ENCODE measurements at regions not wholly inside any gene's neighbourhood (a gene's known extent, or its start where the extent isn't known, plus 50 kb on each side); places are given as distances from the start of the nearest gene placed in this dataset.
"Not testable (repeated sequence)": the region's sequence is repeated elsewhere in the genome, so short reads cannot be mapped to it uniquely, and the experiment has no call there.

DNA sequence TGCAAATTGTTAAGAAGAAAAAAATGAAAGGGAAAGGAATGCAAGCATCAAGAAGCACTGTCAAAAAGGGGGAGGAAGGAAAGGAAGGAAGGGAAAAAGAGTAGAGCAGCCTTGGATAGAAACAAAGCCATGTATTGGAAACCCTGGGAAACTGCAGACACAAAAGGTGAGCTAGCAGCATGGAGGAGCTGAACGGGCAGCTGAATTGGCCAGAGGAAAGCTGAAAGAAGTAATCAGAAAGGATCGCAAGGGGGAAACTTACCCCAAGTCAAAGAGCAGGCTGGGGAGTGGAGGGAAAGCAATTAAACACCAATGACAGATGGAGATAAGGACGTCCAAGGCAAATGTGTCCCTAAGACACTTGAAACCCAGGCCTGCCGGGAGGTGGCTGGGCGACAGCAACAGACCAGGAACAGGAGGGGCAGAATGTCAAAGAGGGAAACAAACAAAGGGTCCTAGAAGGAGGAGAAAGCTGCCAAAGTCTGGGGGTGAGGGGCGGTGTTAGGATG lies 93.8 kb upstream of the SVIL start:
- peaks cover 76% of the 10 kb centered on the region for H3K79me2 ChIP-seq (ENCODE audit: control insufficient read depth, insufficient read depth, low read length, unreplicated experiment)
- H2AFZ ChIP-seq (ENCODE audit: low read length, unreplicated experiment): no peak overlapping the region
- H3K27ac ChIP-seq (ENCODE audit: low read depth, low read length): no peak overlapping the region
- H3K27me3 ChIP-seq (ENCODE audit: insufficient read depth, low read length): no peaks in the 10 kb centered on the region
- no peak overlapping the region for H3K4me3 ChIP-seq (ENCODE audit: low read depth, low read length)
- H3K4me1 ChIP-seq (ENCODE audit: control insufficient read depth, insufficient read depth, low read length, unreplicated experiment): peaks cover 29% of the 10 kb centered on the region
- H3K36me3 ChIP-seq (ENCODE audit: insufficient read depth, low read length): 0 out of 2 replicates have a peak, but pooled peaks cover 3% of the 10 kb centered on the region

DNA sequence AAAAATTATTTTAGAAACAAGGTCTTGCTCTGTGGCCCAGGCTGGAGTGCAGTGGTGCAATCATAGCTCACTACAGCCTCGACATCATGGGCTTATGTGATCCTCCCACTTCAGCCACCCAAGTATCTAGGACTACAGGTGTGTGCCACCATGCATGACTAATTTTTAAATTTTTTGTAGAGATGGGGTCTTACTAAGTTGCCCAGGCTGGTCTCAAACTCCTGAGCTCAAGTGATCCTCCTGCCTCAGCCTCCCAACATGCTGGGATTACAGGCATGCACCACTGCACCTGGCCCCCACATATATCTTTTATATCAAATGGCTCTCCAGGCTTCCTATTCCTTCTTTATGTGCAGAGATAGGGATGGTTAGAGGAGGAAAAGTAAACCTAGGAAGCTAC lies 91.2 kb upstream of the SVIL start:
- Histone ChIP-seq H3K36me3 (ENCODE audit: insufficient read depth, low read length) (peaks cover 15% of the 10 kb centered on the region), H3K4me1 (ENCODE audit: control insufficient read depth, insufficient read depth, low read length, unreplicated experiment) (peaks cover 20% of the 10 kb centered on the region), H3K79me2 (ENCODE audit: control insufficient read depth, insufficient read depth, low read length, unreplicated experiment) (peaks cover 76% of the 10 kb centered on the region)
- not testable (repeated sequence) for H3K27ac ChIP-seq (ENCODE audit: low read depth, low read length); H3K27me3 ChIP-seq (ENCODE audit: insufficient read depth, low read length); H2AFZ ChIP-seq (ENCODE audit: low read length, unreplicated experiment); H3K4me3 ChIP-seq (ENCODE audit: low read depth, low read length)

DNA sequence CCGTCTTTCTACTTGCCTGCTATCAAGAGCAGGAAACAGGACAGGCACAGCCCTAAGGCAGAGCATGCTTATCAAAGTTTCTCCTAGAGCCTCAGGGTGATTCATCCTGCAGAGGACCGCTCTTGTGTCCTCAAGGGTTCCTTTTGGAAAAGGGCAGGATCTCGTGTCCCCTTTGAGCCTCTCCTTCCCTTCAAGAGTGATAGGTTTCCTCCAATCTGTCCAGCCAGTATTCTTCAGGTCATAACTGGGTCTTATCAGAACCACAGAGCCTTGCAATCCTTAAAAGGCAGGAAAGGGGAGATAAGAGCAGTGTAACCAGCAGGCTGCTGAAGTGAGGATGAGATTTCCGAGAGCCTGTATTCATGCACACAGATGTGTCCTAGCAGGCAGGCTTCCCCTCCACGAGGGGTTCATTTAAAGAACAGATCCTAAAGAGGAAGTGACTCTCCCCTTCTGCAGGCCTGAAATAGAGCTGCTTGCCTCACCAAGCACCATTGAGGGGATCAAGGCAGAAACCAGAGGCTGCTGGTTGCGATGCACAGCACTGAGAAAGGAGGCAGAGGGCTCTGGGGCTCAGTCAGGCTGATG lies 90.5 kb upstream of the SVIL start:
- no peaks in the 10 kb centered on the region for H3K27me3 ChIP-seq (ENCODE audit: insufficient read depth, low read length)
- H3K4me3 ChIP-seq (ENCODE audit: low read depth, low read length): no peak overlapping the region
- H3K27ac ChIP-seq (ENCODE audit: low read depth, low read length): no peak overlapping the region
- no peak overlapping the region for H2AFZ ChIP-seq (ENCODE audit: low read length, unreplicated experiment)
- H3K79me2 ChIP-seq (ENCODE audit: control insufficient read depth, insufficient read depth, low read length, unreplicated experiment): peaks cover 71% of the 10 kb centered on the region
- H3K36me3 ChIP-seq (ENCODE audit: insufficient read depth, low read length): peaks cover 17% of the 10 kb centered on the region
- H3K4me1 ChIP-seq (ENCODE audit: control insufficient read depth, insufficient read depth, low read length, unreplicated experiment): peaks cover 20% of the 10 kb centered on the region

DNA sequence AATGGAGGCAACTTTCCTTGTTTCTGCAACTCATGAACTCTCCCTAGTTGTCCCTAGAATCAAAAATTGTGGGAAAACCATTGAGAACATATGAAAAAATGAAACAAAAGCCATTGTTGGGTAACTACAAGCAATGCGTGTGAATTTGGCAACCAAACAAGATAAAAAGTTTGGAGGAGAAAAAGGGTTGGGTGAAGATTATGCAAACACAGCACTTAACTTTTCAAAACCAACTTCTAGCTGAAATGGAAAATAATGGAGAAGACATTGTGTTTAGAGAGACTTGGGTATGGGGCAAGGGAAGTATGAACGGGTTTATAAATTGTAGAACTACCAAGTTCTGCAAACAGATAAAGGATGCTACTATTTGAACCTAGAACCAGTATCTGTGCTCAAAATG lies 89.0 kb upstream of the SVIL start:
- Histone ChIP-seq H2AFZ (ENCODE audit: low read length, unreplicated experiment) (no peak overlapping the region), H3K4me3 (ENCODE audit: low read depth, low read length) (peak overlapping the region; percentile 55), H3K27ac (ENCODE audit: low read depth, low read length) (peak overlapping the region; percentile 43), H3K36me3 (ENCODE audit: insufficient read depth, low read length) (peaks cover 23% of the 10 kb centered on the region), H3K79me2 (ENCODE audit: control insufficient read depth, insufficient read depth, low read length, unreplicated experiment) (peaks cover 72% of the 10 kb centered on the region), H3K27me3 (ENCODE audit: insufficient read depth, low read length) (no peaks in the 10 kb centered on the region), H3K4me1 (ENCODE audit: control insufficient read depth, insufficient read depth, low read length, unreplicated experiment) (peaks cover 25% of the 10 kb centered on the region)

DNA sequence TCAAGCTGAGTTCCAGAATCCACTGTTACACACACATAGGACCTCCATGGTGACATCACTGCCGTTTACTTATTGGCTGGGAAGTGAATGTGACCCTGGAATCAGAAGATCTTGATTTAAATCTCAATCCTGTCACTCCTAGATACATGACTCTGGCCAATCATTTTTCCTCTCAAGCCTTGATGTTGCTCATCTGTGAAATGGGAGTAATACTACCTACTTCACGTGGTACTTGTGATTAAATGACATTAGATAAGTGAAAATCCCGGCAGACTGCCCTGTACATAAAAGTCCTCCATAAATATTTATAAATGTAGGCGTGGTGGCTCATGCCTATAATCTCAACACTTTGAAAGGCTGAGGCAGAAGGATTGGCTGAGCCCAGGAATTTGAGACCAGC lies 88.0 kb upstream of the SVIL start:
- Histone ChIP-seq H3K4me1 (ENCODE audit: control insufficient read depth, insufficient read depth, low read length, unreplicated experiment) (peaks cover 27% of the 10 kb centered on the region), H2AFZ (ENCODE audit: low read length, unreplicated experiment) (no peak overlapping the region), H3K27me3 (ENCODE audit: insufficient read depth, low read length) (no peaks in the 10 kb centered on the region), H3K36me3 (ENCODE audit: insufficient read depth, low read length) (peaks cover 23% of the 10 kb centered on the region), H3K27ac (ENCODE audit: low read depth, low read length) (no peak overlapping the region), H3K4me3 (ENCODE audit: low read depth, low read length) (no peak overlapping the region), H3K79me2 (ENCODE audit: control insufficient read depth, insufficient read depth, low read length, unreplicated experiment) (peaks cover 69% of the 10 kb centered on the region)

DNA sequence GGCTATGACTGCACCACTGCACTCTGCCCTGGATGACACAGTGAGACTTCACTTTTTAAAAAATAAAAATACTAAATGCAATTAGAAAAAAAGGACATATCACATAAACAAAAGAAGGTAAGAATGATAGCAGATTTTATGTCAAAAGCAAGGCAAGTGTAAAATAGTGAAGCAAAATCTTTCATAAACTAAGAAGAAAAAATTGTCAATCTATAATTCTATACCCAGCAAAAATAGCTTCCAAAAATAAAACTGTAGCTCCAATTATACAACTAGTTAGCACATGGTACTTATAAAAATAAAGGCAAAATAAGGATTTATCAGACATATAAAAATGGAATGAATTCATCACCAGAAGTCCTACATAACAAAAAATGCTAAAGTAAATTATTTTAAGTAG lies 85.4 kb upstream of the SVIL start:
- Histone ChIP-seq H3K27ac (ENCODE audit: low read depth, low read length) (no peak overlapping the region), H3K4me1 (ENCODE audit: control insufficient read depth, insufficient read depth, low read length, unreplicated experiment) (peaks cover 45% of the 10 kb centered on the region), H3K79me2 (ENCODE audit: control insufficient read depth, insufficient read depth, low read length, unreplicated experiment) (peaks cover 66% of the 10 kb centered on the region), H2AFZ (ENCODE audit: low read length, unreplicated experiment) (no peak overlapping the region), H3K4me3 (ENCODE audit: low read depth, low read length) (no peak overlapping the region), H3K27me3 (ENCODE audit: insufficient read depth, low read length) (no peaks in the 10 kb centered on the region), H3K36me3 (ENCODE audit: insufficient read depth, low read length) (peaks cover 23% of the 10 kb centered on the region)

DNA sequence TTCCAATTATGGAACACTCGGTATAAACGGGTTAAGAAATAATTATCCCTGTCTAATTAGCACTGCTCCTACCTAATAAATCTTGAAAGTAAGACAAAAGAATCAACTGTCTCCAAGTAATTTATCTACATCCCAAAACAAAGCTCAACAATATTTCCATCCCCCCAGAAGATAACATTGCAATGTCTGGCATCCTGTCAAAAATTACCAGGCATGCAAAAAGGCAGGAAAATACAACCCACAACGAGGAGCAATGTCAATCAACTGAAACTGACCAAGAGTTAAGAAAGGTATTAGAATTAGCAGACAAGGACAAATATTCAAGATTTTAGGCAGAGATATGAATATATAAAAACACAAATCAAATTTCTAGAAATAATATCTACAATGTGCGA lies 84.5 kb upstream of the SVIL start:
- Histone ChIP-seq H3K4me1 (ENCODE audit: control insufficient read depth, insufficient read depth, low read length, unreplicated experiment) (peaks cover 45% of the 10 kb centered on the region), H3K36me3 (ENCODE audit: insufficient read depth, low read length) (peaks cover 23% of the 10 kb centered on the region), H3K79me2 (ENCODE audit: control insufficient read depth, insufficient read depth, low read length, unreplicated experiment) (peaks cover 63% of the 10 kb centered on the region), H3K27ac (ENCODE audit: low read depth, low read length) (peak overlapping the region; percentile 69), H3K27me3 (ENCODE audit: insufficient read depth, low read length) (no peaks in the 10 kb centered on the region), H2AFZ (ENCODE audit: low read length, unreplicated experiment) (no peak overlapping the region), H3K4me3 (ENCODE audit: low read depth, low read length) (no peak overlapping the region)

DNA sequence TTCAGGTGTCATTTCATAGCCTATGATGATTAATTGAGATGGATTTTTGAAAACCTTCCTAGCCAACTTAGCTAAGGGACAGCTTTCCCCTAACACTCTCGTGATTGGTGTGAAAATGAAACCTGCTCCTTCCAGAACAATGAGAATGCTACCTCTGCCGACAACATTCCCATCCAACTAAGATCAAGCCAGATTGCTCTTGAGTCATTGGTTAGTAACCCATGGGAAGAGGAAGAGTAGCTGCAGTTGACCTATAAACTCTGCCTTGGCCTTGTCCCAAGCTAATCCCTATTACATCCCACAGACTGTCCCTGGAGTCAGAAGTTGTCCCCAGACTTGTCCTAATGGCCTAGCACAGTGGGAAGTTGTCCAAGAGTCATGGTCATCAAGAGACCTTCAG lies 80.5 kb upstream of the SVIL start:
- peaks cover 53% of the 10 kb centered on the region for H3K79me2 ChIP-seq (ENCODE audit: control insufficient read depth, insufficient read depth, low read length, unreplicated experiment)
- no peaks in the 10 kb centered on the region for H3K27me3 ChIP-seq (ENCODE audit: insufficient read depth, low read length)
- peaks cover 50% of the 10 kb centered on the region for H3K4me1 ChIP-seq (ENCODE audit: control insufficient read depth, insufficient read depth, low read length, unreplicated experiment)
- H3K4me3 ChIP-seq (ENCODE audit: low read depth, low read length): no peak overlapping the region
- H3K36me3 ChIP-seq (ENCODE audit: insufficient read depth, low read length): peaks cover 8% of the 10 kb centered on the region; the same call in 1 of the 2 replicates
- peak overlapping the region; percentile 76 for H3K27ac ChIP-seq (ENCODE audit: low read depth, low read length)
- no peak overlapping the region for H2AFZ ChIP-seq (ENCODE audit: low read length, unreplicated experiment)

DNA sequence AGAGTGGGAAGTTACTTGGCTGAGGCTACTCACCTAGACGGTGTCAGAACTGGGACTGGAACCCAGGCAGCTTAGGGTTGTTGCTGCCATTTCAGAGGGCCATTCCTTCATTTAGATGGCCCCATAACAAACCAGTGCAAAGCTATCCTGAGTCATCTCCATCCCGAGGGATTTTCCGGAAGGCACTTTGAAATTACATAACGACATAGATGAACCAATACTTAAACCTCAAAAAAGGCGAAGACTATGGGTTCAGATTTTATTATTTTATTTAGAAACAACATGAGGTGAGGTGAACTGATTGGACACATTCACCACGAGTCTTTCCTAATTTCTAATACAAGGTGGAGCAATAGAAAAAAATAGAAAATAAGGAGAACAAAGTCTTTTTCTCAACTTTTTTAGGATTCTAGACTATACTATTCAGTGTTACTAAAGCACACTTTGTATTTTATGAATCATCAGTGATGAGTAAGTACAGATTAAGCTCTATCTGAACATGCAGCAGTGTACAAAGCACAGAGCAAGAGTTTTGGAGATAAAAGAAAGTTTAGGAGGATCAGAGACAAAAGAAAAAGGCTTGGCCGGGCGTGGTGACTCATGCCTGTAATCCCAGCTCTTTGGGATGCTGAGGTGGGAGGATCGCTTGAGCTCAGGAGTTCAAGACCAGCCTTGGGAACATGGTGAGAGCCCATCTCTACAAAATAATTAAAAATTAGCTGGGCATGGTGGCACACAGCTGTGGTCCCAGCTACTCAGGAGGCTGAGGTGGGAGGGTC lies 79.5 kb upstream of the SVIL start:
- Histone ChIP-seq H3K4me1 (ENCODE audit: control insufficient read depth, insufficient read depth, low read length, unreplicated experiment) (peaks cover 47% of the 10 kb centered on the region), H3K79me2 (ENCODE audit: control insufficient read depth, insufficient read depth, low read length, unreplicated experiment) (peaks cover 46% of the 10 kb centered on the region), H3K36me3 (ENCODE audit: insufficient read depth, low read length) (no peaks in the 10 kb centered on the region), H3K27ac (ENCODE audit: low read depth, low read length) (peak overlapping the region; percentile 76), H3K27me3 (ENCODE audit: insufficient read depth, low read length) (no peaks in the 10 kb centered on the region), H2AFZ (ENCODE audit: low read length, unreplicated experiment) (no peak overlapping the region), H3K4me3 (ENCODE audit: low read depth, low read length) (no peak overlapping the region)

DNA sequence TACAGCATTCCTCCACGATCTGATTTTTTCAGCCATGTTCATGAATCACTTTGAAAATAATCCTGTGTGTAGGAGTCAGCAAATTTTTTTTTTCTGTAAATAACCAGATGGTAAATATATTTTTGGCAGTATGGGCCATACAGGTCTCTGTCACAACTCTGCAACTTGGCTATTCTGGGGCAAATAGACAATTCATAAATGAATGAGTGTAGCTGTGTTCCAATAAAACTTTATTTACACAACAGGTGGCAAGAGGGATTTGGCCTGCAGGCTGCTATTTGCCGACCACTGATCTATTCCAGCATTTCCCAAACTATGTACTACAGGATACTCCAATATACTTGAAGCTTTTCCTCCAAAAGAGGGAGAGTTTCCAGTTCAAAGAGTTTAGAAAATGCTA lies 78.7 kb upstream of the SVIL start:
- Histone ChIP-seq H3K36me3 (ENCODE audit: insufficient read depth, low read length) (no peaks in the 10 kb centered on the region), H3K4me1 (ENCODE audit: control insufficient read depth, insufficient read depth, low read length, unreplicated experiment) (peaks cover 42% of the 10 kb centered on the region), H3K79me2 (ENCODE audit: control insufficient read depth, insufficient read depth, low read length, unreplicated experiment) (peaks cover 43% of the 10 kb centered on the region), H3K27me3 (ENCODE audit: insufficient read depth, low read length) (no peaks in the 10 kb centered on the region), H3K27ac (ENCODE audit: low read depth, low read length) (peak overlapping the region; percentile 76), H2AFZ (ENCODE audit: low read length, unreplicated experiment) (no peak overlapping the region), H3K4me3 (ENCODE audit: low read depth, low read length) (no peak overlapping the region)

DNA sequence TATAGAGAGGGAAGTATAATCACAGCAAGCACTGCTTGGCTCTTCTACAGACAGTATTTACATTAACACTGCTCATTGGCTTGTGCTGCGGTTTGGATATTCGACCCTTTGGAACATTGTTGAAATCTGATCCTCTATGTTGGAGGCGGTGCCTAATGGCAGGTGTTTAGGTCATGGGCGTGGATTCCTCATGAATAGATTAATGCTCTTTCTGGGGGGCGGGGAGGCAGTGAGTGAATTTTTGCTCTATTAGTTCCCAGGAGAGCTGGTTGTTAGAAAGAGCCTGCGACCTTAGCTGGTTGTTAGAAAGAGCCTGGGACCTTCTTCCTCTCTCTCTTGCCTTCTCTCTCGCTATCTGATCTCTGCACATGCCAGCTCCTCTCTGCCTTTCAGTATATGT lies 77.3 kb upstream of the SVIL start:
- Histone ChIP-seq H3K27me3 (ENCODE audit: insufficient read depth, low read length) (no peaks in the 10 kb centered on the region), H2AFZ (ENCODE audit: low read length, unreplicated experiment) (no peak overlapping the region), H3K79me2 (ENCODE audit: control insufficient read depth, insufficient read depth, low read length, unreplicated experiment) (peaks cover 36% of the 10 kb centered on the region), H3K4me1 (ENCODE audit: control insufficient read depth, insufficient read depth, low read length, unreplicated experiment) (peaks cover 34% of the 10 kb centered on the region), H3K4me3 (ENCODE audit: low read depth, low read length) (no peak overlapping the region), H3K27ac (ENCODE audit: low read depth, low read length) (no peak overlapping the region), H3K36me3 (ENCODE audit: insufficient read depth, low read length) (no peaks in the 10 kb centered on the region)

Measured in ACC112 (cell line).